OCI-LY7 (cell line): ENCODE measurements at regions not wholly inside any gene's neighbourhood (a gene's known extent, or its start where the extent isn't known, plus 50 kb on each side); places are given as distances from the start of the nearest gene placed in this dataset.
"Not testable (repeated sequence)": the region's sequence is repeated elsewhere in the genome, so short reads cannot be mapped to it uniquely, and the experiment has no call there.

Experiments used
- BruUV-seq: library from RNA; stranded (reverse); fragments of 400-500 nt; replicated peaks from 2 replicates; lab custom pipeline; 2021; lab: Mats Ljungman, UMichigan
- CTCF ChIA-PET: fragments of 300-600 bp; sonication (Branson Sonifier 250); formaldehyde crosslinking; loops from one replicate; lab custom pipeline; 2022; ENCODE audit warnings: antibody characterized with exemption; ENCODE audit not compliant: unreplicated experiment; lab: Charles Lee
- POLR2A ChIA-PET: fragments of 300-600 bp; sonication (Branson Sonifier 250); formaldehyde crosslinking; loops from one replicate; lab custom pipeline; 2022; ENCODE audit warnings: antibody characterized with exemption; lab: Charles Lee
- DNase-seq: peaks from one replicate; pipeline ENCODE4 v3.0.0-alpha.2; 2015; ENCODE audit warnings: low spot score
- H2AFZ ChIP-seq: fragments of 200-600 bp; sonication (generic), shearing (Covaris generic); 2 replicates; pipeline ENCODE4 v1.6.1; 2014; ENCODE audit warnings: mild to moderate bottlenecking, antibody characterized with exemption, low read length, moderate library complexity
- H3K27ac ChIP-seq: fragments of 200-600 bp; sonication (generic); 2 replicates; pipeline ENCODE4 v1.5.1; 2014; ENCODE audit warnings: mixed run types, low read depth, mild to moderate bottlenecking, moderate library complexity, low read length, inconsistent platforms; ENCODE audit not compliant: poor library complexity, severe bottlenecking
- H3K36me3 ChIP-seq: fragments of 200-600 bp; sonication (generic); 2 replicates; pipeline ENCODE4 v1.6.1; 2014; ENCODE audit warnings: mild to moderate bottlenecking, antibody characterized with exemption, low read length, moderate library complexity, mixed read lengths; ENCODE audit not compliant: insufficient read depth
- H3K4me1 ChIP-seq: fragments of 200-600 bp; sonication (generic); 2 replicates; pipeline ENCODE4 v1.5.1; 2014; ENCODE audit warnings: mild to moderate bottlenecking, low read length; ENCODE audit not compliant: insufficient read depth, poor library complexity, severe bottlenecking
- H3K4me2 ChIP-seq: fragments of 200-600 bp; sonication (generic); 2 replicates; pipeline ENCODE4 v1.6.1; 2014; ENCODE audit warnings: mild to moderate bottlenecking, low read length
- H3K4me3 ChIP-seq: fragments of 200-600 bp; sonication (generic); 2 replicates; pipeline ENCODE4 v1.5.1; 2014; ENCODE audit warnings: mild to moderate bottlenecking, low read depth, low read length; ENCODE audit not compliant: poor library complexity, severe bottlenecking
- H3K79me2 ChIP-seq: fragments of 200-600 bp; sonication (generic); 2 replicates; pipeline ENCODE4 v1.6.1; 2016; ENCODE audit warnings: low read depth, mild to moderate bottlenecking, low read length, moderate library complexity, mixed read lengths; ENCODE audit not compliant: insufficient read depth
- H3K9me2 ChIP-seq: fragments of 200-600 bp; sonication (generic); 2 replicates; pipeline ENCODE4 v1.6.1; 2016; ENCODE audit warnings: mild to moderate bottlenecking, low read length, mixed read lengths; ENCODE audit not compliant: insufficient read depth
- H3K9me3 ChIP-seq: fragments of 200-600 bp; sonication (generic); 2 replicates; pipeline ENCODE4 v1.6.1; 2014; ENCODE audit warnings: mild to moderate bottlenecking, mixed run types, low read length, mixed read lengths
- H4K20me1 ChIP-seq: fragments of 200-600 bp; sonication (generic); 2 replicates; pipeline ENCODE4 v1.6.1; 2014; ENCODE audit warnings: mild to moderate bottlenecking, antibody characterized with exemption, low read length, moderate library complexity, mixed read lengths; ENCODE audit not compliant: insufficient read depth
- intact Hi-C: fragments of 100-400 bp; cut with micrococcal nuclease; formaldehyde crosslinking; loops from one replicate; pipeline ENCODE4 v1.10.0; 2022; ENCODE audit not compliant: unreplicated experiment

DNA sequence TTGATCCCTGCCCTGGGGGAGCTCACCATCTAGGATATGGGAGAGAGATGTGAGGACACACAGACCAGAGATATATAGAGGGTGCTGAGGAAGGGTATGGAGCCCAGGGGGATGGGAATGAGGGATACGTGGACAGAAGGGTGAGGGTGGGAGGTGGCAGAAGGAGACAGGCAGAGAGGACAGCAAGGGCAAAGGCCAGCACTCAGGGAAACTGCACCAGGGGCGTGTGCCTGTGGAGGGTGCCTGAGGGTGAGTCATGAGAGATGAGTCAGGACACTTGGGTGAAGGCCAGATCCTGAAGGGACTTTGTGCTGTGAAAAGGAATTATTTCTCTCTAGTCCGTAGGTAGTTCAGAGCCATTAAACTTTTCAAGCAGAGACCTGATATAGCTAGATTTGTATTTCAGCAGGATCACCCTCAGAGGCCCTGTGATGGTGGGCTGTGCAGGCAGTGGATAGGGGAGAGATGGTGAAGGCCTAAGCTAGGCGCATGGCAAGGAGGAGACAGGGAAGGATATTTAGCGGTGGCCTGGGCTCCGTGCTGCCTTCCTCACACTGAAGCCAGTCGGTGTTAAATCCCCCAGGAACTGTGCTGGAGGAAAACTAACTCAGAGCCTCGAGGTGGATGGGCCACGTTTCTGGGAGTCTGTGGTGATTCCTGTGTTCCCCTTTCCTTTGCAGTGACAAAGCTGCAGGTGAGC lies 3075.0 kb downstream of the RPIA start:
- H3K4me3 ChIP-seq, H4K20me1 ChIP-seq, BruUV-seq, H2AFZ ChIP-seq, H3K36me3 ChIP-seq, intact Hi-C loops, H3K27ac ChIP-seq, H3K4me2 ChIP-seq, H3K79me2 ChIP-seq, CTCF ChIA-PET, DNase-seq, POLR2A ChIA-PET, H3K9me3 ChIP-seq, H3K9me2 ChIP-seq, H3K4me1 ChIP-seq: not testable (repeated sequence)

DNA sequence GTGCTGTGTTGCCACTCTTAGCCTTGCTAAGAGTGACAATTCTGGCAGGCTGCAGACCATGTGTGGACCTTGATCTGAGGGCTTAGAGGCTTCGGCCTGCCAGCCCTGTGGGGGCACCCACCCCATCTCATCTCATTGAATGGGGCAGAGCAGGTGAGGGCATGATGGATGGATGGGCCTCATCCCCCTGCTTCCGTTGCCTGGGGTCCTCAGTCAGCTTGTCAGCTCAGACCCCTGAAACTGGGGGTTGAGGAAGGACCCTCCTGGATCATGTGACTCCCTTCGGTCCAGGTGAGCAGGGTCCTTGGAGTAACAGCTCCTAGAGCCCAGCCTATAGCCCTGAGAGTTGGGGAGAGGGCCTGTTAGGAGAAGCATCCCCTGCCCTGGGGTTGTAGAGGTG lies 3076.8 kb downstream of the RPIA start:
- BruUV-seq, intact Hi-C loops, H3K27ac ChIP-seq, CTCF ChIA-PET, H3K36me3 ChIP-seq, H3K9me2 ChIP-seq, H2AFZ ChIP-seq, H3K9me3 ChIP-seq, H3K4me3 ChIP-seq, POLR2A ChIA-PET, H3K4me2 ChIP-seq, H3K4me1 ChIP-seq, H4K20me1 ChIP-seq, DNase-seq, H3K79me2 ChIP-seq: not testable (repeated sequence)

- POLR2A ChIA-PET, CTCF ChIA-PET, intact Hi-C loops: not testable (repeated sequence)
Measured at GRCh38 chr2:91768997-91769396, 3077.5 kb downstream of the RPIA start.

DNA sequence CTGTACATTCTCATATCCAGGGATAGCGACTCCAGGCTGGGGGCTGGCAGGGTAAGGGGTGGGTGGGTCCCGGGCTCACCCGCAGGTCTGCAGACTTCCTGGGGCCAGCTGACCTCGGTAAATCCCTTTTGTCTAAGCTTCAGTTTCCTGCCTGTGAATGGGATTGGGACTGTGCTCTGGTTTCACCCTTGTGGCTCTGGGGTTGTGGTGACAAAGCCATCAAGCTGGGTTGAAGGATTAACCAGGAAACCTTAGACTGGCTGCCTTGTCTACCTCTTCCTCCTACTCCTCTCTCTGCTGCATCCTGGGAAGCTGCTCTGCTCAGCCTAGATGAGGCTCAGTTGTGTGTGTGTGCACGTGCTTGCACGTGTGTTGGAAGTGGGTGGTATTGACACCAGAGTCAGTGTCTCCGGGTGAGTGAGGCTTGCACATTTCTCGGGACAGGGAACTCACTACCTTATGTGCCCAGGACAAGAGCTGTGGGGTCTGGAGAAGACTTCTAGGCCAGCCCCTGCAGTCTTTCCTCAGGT lies 3078.6 kb downstream of the RPIA start:
- H3K9me3 ChIP-seq, H3K4me1 ChIP-seq, H2AFZ ChIP-seq, H3K79me2 ChIP-seq, POLR2A ChIA-PET, CTCF ChIA-PET, intact Hi-C loops, H3K36me3 ChIP-seq, H3K9me2 ChIP-seq, H3K27ac ChIP-seq, BruUV-seq, H3K4me3 ChIP-seq, H4K20me1 ChIP-seq, DNase-seq, H3K4me2 ChIP-seq: not testable (repeated sequence)

More at GRCh38 chr2:91768997-91769396, 3077.5 kb downstream of the RPIA start:
- H3K27ac ChIP-seq, H3K9me2 ChIP-seq, H2AFZ ChIP-seq, H3K4me1 ChIP-seq, BruUV-seq, H4K20me1 ChIP-seq, H3K4me3 ChIP-seq, H3K36me3 ChIP-seq, H3K4me2 ChIP-seq, DNase-seq, H3K79me2 ChIP-seq, H3K9me3 ChIP-seq: not testable (repeated sequence)

GRCh38 chr2:91771604-91772003 lies 3080.1 kb downstream of the RPIA start:
- POLR2A ChIA-PET, H3K4me3 ChIP-seq, H3K9me2 ChIP-seq, H3K27ac ChIP-seq, intact Hi-C loops, H3K4me1 ChIP-seq, BruUV-seq, H3K79me2 ChIP-seq, CTCF ChIA-PET, H3K36me3 ChIP-seq, H4K20me1 ChIP-seq, H3K4me2 ChIP-seq, H2AFZ ChIP-seq, H3K9me3 ChIP-seq, DNase-seq: not testable (repeated sequence)

GRCh38 chr2:91772240-91772937 lies 3080.9 kb downstream of the RPIA start:
- DNase-seq, H3K27ac ChIP-seq, H4K20me1 ChIP-seq, H2AFZ ChIP-seq, H3K9me2 ChIP-seq, H3K36me3 ChIP-seq, H3K79me2 ChIP-seq, intact Hi-C loops, H3K4me2 ChIP-seq, POLR2A ChIA-PET, CTCF ChIA-PET, H3K4me1 ChIP-seq, BruUV-seq, H3K4me3 ChIP-seq, H3K9me3 ChIP-seq: not testable (repeated sequence)
